ENCODE measurements at regions not wholly inside any gene's neighbourhood (a gene's known extent, or its start where the extent isn't known, plus 50 kb on each side); places are given as distances from the start of the nearest gene placed in this dataset.

DNA sequence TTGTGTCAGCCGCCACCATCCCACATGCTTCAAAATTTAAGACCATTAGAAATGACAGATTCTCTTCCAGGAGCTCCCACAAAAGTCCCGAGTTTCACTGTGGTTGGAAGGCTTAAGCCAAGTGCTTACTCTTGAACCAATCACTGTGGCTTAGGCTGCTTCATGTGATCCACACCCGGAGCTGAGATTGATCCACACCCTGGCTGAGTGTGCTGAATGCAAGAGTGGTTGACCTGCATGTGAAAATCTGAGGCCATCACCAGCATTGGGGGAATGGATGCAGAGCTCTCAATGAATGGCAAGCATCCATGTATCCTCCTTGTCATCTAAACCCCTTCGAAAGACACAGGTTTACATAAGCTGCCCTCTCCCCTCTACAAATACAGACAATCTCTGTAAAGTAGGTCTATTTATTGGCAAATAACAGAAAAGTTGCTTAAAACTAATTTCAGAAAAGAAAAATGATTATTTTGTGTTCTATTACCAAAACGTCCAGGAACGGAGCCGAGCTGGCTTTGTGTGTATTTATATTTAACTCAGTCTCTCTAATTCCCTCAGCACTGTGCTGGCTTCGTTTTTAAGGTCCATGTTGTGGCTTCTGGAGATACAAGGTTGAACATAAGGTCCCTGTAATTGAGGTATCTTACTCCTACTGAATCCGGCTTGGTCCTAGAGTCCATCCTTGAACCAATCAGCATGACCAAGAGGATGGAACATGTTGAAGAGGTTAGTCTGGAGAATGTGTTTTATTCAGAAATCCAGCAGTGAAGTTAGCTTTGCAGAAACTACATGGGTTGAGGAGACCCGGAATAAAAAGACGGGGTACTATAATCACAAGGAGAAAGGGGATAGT lies 332.4 kb downstream of the LIG4 start:
- TF ChIP-seq NFYB (CRISPR knock-in tag; conservative IDR thresholded peaks at IDR 0.05; ENCODE audit: low read depth) (no peak), GABPB1 (CRISPR knock-in tag; IDR thresholded peaks at IDR 0.05) (no peak), PRRX2 (CRISPR knock-in tag; IDR thresholded peaks at IDR 0.05) (no peak), TEAD1 (CRISPR knock-in tag; IDR thresholded peaks at IDR 0.05) (no peak), CBFB (CRISPR knock-in tag; IDR thresholded peaks at IDR 0.05; ENCODE audit: low read depth) (no peak), CREM (CRISPR knock-in tag; IDR thresholded peaks at IDR 0.05) (no peak), ZNF232 (CRISPR knock-in tag; IDR thresholded peaks at IDR 0.05) (no peak), KAT7 (CRISPR knock-in tag; IDR thresholded peaks at IDR 0.05; ENCODE audit: borderline replicate concordance) (no peak)
- TF ChIP-seq, protein P1, sequence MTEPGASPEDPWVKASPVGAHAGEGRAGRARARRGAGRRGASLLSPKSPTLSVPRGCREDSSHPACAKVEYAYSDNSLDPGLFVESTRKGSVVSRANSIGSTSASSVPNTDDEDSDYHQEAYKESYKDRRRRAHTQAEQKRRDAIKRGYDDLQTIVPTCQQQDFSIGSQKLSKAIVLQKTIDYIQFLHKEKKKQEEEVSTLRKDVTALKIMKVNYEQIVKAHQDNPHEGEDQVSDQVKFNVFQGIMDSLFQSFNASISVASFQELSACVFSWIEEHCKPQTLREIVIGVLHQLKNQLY (CRISPR knock-in tag; IDR thresholded peaks at IDR 0.05) = no peak
- TF ChIP-seq, protein P2, sequence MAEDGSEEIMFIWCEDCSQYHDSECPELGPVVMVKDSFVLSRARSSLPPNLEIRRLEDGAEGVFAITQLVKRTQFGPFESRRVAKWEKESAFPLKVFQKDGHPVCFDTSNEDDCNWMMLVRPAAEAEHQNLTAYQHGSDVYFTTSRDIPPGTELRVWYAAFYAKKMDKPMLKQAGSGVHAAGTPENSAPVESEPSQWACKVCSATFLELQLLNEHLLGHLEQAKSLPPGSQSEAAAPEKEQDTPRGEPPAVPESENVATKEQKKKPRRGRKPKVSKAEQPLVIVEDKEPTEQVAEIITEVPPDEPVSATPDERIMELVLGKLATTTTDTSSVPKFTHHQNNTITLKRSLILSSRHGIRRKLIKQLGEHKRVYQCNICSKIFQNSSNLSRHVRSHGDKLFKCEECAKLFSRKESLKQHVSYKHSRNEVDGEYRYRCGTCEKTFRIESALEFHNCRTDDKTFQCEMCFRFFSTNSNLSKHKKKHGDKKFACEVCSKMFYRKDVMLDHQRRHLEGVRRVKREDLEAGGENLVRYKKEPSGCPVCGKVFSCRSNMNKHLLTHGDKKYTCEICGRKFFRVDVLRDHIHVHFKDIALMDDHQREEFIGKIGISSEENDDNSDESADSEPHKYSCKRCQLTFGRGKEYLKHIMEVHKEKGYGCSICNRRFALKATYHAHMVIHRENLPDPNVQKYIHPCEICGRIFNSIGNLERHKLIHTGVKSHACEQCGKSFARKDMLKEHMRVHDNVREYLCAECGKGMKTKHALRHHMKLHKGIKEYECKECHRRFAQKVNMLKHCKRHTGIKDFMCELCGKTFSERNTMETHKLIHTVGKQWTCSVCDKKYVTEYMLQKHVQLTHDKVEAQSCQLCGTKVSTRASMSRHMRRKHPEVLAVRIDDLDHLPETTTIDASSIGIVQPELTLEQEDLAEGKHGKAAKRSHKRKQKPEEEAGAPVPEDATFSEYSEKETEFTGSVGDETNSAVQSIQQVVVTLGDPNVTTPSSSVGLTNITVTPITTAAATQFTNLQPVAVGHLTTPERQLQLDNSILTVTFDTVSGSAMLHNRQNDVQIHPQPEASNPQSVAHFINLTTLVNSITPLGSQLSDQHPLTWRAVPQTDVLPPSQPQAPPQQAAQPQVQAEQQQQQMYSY (CRISPR knock-in tag; IDR thresholded peaks at IDR 0.05) = no peak
- TF ChIP-seq, protein P3, sequence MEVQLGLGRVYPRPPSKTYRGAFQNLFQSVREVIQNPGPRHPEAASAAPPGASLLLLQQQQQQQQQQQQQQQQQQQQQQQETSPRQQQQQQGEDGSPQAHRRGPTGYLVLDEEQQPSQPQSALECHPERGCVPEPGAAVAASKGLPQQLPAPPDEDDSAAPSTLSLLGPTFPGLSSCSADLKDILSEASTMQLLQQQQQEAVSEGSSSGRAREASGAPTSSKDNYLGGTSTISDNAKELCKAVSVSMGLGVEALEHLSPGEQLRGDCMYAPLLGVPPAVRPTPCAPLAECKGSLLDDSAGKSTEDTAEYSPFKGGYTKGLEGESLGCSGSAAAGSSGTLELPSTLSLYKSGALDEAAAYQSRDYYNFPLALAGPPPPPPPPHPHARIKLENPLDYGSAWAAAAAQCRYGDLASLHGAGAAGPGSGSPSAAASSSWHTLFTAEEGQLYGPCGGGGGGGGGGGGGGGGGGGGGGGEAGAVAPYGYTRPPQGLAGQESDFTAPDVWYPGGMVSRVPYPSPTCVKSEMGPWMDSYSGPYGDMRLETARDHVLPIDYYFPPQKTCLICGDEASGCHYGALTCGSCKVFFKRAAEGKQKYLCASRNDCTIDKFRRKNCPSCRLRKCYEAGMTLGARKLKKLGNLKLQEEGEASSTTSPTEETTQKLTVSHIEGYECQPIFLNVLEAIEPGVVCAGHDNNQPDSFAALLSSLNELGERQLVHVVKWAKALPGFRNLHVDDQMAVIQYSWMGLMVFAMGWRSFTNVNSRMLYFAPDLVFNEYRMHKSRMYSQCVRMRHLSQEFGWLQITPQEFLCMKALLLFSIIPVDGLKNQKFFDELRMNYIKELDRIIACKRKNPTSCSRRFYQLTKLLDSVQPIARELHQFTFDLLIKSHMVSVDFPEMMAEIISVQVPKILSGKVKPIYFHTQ (CRISPR knock-in tag; IDR thresholded peaks at IDR 0.05) = no peak
- TF ChIP-seq, protein P4, sequence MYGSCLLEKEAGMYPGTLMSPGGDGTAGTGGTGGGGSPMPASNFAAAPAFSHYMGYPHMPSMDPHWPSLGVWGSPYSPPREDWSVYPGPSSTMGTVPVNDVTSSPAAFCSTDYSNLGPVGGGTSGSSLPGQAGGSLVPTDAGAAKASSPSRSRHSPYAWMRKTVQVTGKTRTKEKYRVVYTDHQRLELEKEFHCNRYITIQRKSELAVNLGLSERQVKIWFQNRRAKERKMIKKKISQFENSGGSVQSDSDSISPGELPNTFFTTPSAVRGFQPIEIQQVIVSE (CRISPR knock-in tag; IDR thresholded peaks at IDR 0.05; ENCODE audit: borderline replicate concordance) = no peak
- 0 out of 2 replicates have a peak, but pooled peaks cover 3% of the 10 kb centered on the region for H3K36me3 Mint-ChIP-seq
- DNase-seq (ENCODE audit: low spot score) (no peak), ATAC-seq (no peak)
- no peak overlapping the region for H3K27ac Mint-ChIP-seq
- no peak overlapping the region for H3K4me3 Mint-ChIP-seq
- no peaks in the 10 kb centered on the region for H3K27me3 Mint-ChIP-seq (ENCODE audit: low read depth)
- H3K9me3 Mint-ChIP-seq = peaks cover 20% of the 10 kb centered on the region
- H3K4me1 Mint-ChIP-seq = no peaks in the 10 kb centered on the region
- POLR2A ChIA-PET = no interaction called here
- CTCF ChIA-PET = no interaction called here

DNA sequence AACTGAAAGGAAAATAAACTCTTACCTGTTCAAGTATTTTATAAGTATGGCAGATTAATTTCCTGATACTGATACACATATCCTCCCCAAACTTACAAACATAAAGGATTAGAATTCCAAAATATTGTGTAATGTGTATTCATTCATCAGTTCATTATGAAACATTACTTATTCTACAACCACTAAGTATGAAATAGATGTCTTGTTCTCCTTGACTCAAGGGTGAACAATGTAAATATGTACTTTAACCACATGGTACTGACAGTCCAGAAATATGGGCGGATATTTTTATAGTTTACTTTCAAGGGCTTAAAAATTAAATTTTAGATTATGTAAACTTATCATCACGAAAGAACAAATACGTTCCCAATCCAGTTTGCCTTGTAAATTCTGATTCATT lies 334.0 kb downstream of the LIG4 start:
- Mint-ChIP-seq H3K4me3 (no peak overlapping the region), H3K9me3 (peaks cover 9% of the 10 kb centered on the region), H3K36me3 (no peaks in the 10 kb centered on the region), H3K4me1 (no peaks in the 10 kb centered on the region), H3K27me3 (ENCODE audit: low read depth) (no peaks in the 10 kb centered on the region), H3K27ac (no peak overlapping the region)
- DNase-seq (ENCODE audit: low spot score) = no peak
- no peak for ATAC-seq
- POLR2A ChIA-PET = no interaction called here
- CTCF ChIA-PET = no interaction called here
- TF ChIP-seq, protein P2 (CRISPR knock-in tag; IDR thresholded peaks at IDR 0.05) = no peak
- TF ChIP-seq, protein P1 (CRISPR knock-in tag; IDR thresholded peaks at IDR 0.05) = no peak
- TF ChIP-seq EMX1 (CRISPR knock-in tag; IDR thresholded peaks at IDR 0.05) (no peak), FOXK1 (CRISPR knock-in tag; IDR thresholded peaks at IDR 0.05) (no peak), NR2C2 (CRISPR knock-in tag; IDR thresholded peaks at IDR 0.05) (no peak), TEAD4 (CRISPR knock-in tag; IDR thresholded peaks at IDR 0.05) (no peak), ZNF671 (CRISPR knock-in tag; IDR thresholded peaks at IDR 0.05) (no peak)
- TF ChIP-seq, protein P5, sequence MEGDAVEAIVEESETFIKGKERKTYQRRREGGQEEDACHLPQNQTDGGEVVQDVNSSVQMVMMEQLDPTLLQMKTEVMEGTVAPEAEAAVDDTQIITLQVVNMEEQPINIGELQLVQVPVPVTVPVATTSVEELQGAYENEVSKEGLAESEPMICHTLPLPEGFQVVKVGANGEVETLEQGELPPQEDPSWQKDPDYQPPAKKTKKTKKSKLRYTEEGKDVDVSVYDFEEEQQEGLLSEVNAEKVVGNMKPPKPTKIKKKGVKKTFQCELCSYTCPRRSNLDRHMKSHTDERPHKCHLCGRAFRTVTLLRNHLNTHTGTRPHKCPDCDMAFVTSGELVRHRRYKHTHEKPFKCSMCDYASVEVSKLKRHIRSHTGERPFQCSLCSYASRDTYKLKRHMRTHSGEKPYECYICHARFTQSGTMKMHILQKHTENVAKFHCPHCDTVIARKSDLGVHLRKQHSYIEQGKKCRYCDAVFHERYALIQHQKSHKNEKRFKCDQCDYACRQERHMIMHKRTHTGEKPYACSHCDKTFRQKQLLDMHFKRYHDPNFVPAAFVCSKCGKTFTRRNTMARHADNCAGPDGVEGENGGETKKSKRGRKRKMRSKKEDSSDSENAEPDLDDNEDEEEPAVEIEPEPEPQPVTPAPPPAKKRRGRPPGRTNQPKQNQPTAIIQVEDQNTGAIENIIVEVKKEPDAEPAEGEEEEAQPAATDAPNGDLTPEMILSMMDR (IDR thresholded peaks at IDR 0.05) = no peak
